ENCODE measurements at regions not wholly inside any gene's neighbourhood (a gene's known extent, or its start where the extent isn't known, plus 50 kb on each side); places are given as distances from the start of the nearest gene placed in this dataset.

GRCh38 chr11:36825251-36825650, 227.2 kb upstream of the RAG2 start:
- H3K4me3 Mint-ChIP-seq = no peak overlapping the region
- no peaks in the 10 kb centered on the region for H3K4me1 Mint-ChIP-seq
- Histone ChIP-seq H2AK5ac (ENCODE audit: insufficient read length, low read length) (no peak overlapping the region), H2BK20ac (ENCODE audit: low read depth, low read length, poor library complexity, severe bottlenecking) (no peak overlapping the region), H3K9ac (ENCODE audit: extremely low read depth, insufficient read length, low read length) (no peak overlapping the region), H3K4ac (ENCODE audit: low read depth, low read length) (no peak overlapping the region), H4K8ac (replicated peaks; ENCODE audit: insufficient read length, low read depth, low read length) (no peak overlapping the region), H3K79me2 (ENCODE audit: insufficient read depth, low read length) (no peaks in the 10 kb centered on the region), H3K14ac (ENCODE audit: insufficient read depth, low read length) (no peak overlapping the region), H3T11ph (ENCODE audit: low read length) (no peak overlapping the region), H3K23ac (ENCODE audit: insufficient read length, low read depth, low read length) (no peak overlapping the region), H4K5ac (ENCODE audit: insufficient read length, low read depth, low read length) (no peak overlapping the region), H3K18ac (ENCODE audit: insufficient read length, low read depth, low read length) (no peak overlapping the region), H3K27me3 (ENCODE audit: insufficient read depth, low read length) (no peaks in the 10 kb centered on the region), H2BK12ac (ENCODE audit: insufficient read length, low read depth, low read length) (no peak overlapping the region), H4K20me1 (ENCODE audit: control insufficient read depth, insufficient read depth, insufficient read length) (no peaks in the 10 kb centered on the region), H3K79me1 (ENCODE audit: insufficient read depth, low read depth, low read length, poor library complexity, severe bottlenecking) (no peaks in the 10 kb centered on the region), H2BK15ac (ENCODE audit: low read depth, low read length) (no peak overlapping the region), H2BK5ac (ENCODE audit: insufficient read length, low read length) (no peak overlapping the region), H3K23me2 (ENCODE audit: insufficient read length, low read depth, low read length, poor library complexity, severe bottlenecking) (no peaks in the 10 kb centered on the region), H2AFZ (ENCODE audit: low read length) (no peak overlapping the region), H3K4me1 (ENCODE audit: insufficient read depth, low read length) (no peaks in the 10 kb centered on the region), H2BK120ac (ENCODE audit: low read depth, low read length, poor library complexity, severe bottlenecking) (no peak overlapping the region), H3K56ac (ENCODE audit: insufficient read length, low read depth, low read length) (no peak overlapping the region), H3K4me2 (ENCODE audit: insufficient read depth, insufficient read length, low read length) (no peak overlapping the region), H3K9me3 (ENCODE audit: control insufficient read depth, low read depth, low read length) (no peaks in the 10 kb centered on the region), H3K27ac (ENCODE audit: insufficient read length, low read depth, low read length) (no peak overlapping the region), H4K91ac (ENCODE audit: insufficient read length, low read depth, low read length) (no peak overlapping the region)
- H3K27me3 Mint-ChIP-seq (ENCODE audit: low read depth) = peaks cover 15% of the 10 kb centered on the region
- no CpG with 5 or more reads among the region's 10 CpGs for WGBS (ENCODE audit: extremely low coverage, insufficient read length, low lambda C conversion rate)
- TF ChIP-seq, protein P1, sequence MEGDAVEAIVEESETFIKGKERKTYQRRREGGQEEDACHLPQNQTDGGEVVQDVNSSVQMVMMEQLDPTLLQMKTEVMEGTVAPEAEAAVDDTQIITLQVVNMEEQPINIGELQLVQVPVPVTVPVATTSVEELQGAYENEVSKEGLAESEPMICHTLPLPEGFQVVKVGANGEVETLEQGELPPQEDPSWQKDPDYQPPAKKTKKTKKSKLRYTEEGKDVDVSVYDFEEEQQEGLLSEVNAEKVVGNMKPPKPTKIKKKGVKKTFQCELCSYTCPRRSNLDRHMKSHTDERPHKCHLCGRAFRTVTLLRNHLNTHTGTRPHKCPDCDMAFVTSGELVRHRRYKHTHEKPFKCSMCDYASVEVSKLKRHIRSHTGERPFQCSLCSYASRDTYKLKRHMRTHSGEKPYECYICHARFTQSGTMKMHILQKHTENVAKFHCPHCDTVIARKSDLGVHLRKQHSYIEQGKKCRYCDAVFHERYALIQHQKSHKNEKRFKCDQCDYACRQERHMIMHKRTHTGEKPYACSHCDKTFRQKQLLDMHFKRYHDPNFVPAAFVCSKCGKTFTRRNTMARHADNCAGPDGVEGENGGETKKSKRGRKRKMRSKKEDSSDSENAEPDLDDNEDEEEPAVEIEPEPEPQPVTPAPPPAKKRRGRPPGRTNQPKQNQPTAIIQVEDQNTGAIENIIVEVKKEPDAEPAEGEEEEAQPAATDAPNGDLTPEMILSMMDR (conservative IDR thresholded peaks at IDR 0.05) = no peak
- H3K27ac Mint-ChIP-seq = no peak overlapping the region
- no peak for DNase-seq
- no peaks in the 10 kb centered on the region for H3K36me3 Mint-ChIP-seq (ENCODE audit: insufficient read depth in 1 of 3, low read depth in 3 of 3)
- H3K9me3 Mint-ChIP-seq = peaks cover 2 to 3% of the 10 kb centered on the region in 2 experiments; a peak in 1 of 5 replicates
